Stimulated activated naive CD4-positive, alpha-beta T cell (primary cell): ENCODE measurements at regions not wholly inside any gene's neighbourhood (a gene's known extent, or its start where the extent isn't known, plus 50 kb on each side); places are given as distances from the start of the nearest gene placed in this dataset.

ENCODE experiments used
- DNase-seq, 6 experiments: peaks; one replicate each; lab custom pipeline; 2025; lab: John Stamatoyannopoulos, UW

DNA sequence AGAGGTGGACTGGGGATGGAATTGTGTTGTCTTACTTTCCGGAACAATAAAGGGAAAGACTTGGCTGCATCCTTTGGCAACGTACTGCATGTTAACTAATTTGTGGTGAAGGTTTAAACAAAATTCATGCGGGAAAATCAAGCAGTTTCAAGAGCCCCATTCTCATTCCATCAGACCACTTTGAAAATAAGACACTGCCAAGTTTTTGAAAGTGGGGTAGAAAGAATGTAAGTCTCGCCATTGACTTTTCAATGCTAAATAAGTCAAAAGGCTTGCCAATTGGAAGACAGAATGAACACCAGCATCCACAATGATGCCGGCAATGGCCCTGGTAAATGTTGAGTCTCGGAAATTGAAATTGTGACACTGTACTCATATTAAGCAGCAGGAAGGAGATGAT, 322.0 kb downstream of the RND3 start:
- no peak for DNase-seq

DNA sequence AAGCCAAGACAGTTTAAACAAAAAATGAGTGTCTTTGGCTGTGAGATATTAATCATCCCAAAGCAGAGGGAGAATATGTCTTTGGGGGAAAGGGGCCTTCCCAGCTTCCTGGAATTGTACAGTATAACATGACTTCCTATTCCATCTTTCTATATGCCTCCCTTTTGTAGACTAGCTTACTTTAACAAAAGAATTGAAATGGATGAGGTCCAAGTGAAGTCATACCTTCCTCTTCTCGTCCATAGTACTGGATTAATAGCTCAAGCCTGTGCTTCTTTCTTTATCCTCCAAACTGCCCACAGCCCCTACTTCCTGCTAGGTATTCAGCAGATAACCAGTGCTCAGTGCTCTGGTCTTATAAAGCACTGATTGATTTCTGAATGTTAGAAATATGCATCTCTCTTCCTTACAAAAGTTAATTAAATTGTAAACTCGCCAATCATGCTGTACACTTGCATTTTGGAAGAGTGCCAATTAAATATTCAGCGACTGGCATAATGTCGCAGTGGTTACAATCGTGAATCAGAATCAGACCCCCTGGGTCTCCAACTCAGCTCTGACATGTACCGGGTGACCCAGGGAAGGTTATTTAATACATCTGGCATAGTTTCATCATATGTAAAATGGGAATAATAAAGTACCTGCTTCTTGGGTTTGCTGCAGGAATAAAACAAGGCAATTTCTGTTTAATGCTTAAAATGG, 325.1 kb downstream of the RND3 start:
- DNase-seq: no peak

DNA sequence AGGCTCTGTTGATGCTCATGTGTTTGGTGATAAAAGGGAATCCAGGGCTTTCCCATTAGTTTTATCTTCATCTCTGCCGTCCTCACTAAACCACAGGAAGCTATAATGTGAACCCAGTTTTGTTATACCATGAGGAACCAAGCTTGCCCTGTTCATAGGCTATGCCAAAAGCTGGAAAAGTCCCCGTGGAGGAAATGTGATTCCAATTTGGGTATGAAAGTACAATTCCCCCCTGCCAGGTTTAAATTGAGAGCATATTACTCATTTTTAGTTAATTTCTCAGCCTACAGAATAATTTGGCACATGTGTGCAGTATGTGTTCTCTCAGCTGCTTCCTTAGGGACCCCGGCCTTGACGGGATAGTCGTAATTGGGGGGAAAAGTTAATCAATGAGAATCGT, 327.4 kb downstream of the RND3 start:
- no peak for DNase-seq

DNA sequence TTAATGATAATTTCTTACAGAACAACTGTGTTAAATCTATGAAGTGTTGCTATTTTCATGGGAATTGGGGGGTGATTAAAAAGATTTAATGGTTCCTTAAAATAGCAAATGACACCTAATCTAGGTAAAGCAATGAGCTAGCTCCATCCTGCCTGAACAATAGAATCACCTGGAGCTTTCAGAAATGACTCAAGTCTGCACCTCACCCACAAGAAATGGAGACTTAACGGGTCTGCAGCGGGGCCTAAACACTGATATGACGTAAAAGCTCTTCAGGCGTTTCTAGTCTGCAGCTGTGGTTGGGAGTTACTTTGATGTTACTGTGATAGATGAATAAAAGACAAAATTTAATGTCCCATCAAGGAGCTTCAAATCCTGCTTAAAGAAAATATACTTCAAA, 328.2 kb downstream of the RND3 start:
- DNase-seq: no peak

DNA sequence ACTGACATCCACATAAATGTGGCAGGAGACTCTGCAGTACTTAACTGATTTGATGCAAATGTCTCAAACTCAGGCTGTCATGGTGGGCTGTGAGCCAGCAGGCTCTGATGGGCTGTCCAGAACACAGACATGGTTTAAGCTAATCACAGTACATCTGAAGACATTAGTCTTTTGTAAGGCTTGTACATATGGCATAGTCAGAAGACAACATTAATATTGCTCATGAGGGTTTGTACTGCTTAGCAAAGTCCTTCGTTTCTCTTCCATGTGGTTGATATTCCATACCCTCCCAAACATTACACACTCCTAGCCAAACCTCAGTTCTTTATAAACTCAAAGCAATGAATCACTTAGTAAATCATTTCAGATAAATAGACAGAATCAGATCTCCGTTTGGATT, 330.6 kb downstream of the RND3 start:
- no peak for DNase-seq

DNA sequence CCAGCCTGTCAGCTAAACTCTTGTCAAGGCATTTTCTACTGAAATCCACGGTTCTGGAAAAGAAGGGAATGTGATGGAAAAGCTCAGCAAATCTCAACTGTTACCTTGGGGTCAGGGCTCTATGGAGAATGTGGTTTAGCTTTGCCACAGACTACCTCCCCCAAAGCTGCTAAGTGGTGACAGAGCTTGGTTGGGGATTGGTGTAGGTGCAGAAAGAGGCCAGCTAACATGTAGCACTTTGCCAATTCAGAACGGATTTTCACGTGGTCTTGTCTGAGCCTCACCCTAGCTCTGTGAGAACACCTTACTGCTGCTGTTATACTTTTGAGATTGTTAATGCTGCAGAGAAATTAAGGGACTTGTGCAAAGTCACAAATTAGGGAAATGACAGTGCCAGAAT, 331.1 kb downstream of the RND3 start:
- DNase-seq: no peak

DNA sequence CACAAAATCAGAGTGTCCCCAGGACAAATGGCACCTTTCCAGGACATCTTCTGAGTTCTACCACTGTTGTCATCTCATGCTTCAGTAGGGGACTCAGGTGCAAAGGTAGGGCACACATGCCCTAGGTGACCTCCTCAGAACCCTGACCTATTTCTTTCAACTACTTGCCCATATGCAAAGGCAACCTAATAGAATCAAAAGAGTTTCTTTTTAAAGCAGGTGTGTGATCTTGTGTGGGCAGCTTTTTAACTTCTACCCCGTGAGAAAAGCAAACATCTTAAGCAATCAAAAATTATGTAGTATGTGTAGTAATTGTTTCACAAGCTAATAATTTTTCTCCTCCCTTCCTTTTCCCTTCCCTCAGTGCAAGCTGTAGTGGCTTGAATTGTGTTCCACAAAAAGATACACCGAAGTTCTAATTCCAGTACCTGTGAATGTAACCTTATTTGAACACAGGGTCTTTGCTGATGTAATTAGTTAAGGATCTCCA, 333.1 kb downstream of the RND3 start:
- no peak for DNase-seq

DNA sequence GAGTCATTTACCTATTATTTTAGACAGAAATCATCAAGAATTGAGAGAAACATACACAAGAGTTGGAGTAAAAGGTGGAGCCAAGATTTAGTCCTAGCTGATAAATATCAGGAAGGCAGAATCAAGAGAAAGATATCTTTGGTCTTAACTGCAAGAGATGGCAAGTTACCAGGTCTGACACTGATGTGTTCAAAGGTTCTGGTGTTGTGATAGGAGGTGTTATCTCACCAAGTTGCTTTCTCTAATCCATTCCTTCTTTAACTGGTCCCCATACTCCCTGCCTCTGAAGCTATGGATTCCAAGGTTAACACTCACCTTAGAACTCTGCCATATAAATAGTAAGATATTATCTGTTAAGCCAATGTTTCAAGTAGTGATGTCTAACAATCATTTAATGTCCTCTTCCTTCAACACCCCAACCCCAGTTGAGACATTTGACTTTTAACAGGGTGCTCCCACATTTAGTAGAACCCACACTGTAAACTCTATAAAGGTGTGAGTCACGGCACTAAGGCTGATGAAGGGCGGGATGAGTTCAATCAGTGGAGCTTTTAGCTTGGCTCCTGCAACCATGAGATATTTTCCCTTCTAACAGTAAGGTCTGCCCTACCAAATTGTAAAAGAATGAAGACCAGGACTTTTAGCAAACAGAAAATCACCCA, 333.7 kb downstream of the RND3 start:
- DNase-seq: no peak

DNA sequence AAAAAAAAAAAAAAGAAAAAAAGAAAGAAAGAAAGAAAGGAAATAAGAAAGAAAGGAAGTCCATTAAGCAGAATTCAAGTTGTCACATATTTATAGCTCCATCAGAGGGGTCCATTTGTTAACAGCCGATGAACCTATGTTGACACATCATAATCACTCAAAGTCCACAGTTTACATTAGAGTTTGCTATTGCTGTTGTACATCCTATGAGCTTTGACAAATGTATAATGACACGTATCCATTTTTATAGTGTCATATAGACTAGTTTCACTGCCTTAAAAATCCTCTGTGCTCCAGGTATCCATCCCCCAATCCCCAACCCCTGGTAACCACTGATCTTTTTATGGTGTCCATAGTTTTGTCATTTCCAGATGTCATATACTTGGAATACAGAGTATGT, 335.2 kb downstream of the RND3 start:
- no peak for DNase-seq

DNA sequence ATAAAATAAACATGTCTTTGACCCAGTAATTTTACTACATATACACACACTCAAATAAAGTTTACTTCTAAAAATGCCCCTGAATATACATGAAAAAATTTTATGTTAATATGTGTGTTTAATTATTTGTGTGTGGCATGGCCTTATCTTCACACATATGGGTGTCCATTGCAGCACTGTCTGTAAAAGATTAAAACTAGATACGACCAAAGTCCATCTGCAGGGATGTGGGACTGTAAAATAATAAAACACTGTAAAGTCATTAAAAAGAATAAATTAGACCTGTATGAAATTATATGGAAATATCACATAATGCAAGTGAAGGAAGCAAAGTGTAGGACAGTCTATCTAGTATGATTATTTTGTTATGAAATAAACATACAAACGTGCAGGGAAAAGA, 337.3 kb downstream of the RND3 start:
- no peak for DNase-seq

DNA sequence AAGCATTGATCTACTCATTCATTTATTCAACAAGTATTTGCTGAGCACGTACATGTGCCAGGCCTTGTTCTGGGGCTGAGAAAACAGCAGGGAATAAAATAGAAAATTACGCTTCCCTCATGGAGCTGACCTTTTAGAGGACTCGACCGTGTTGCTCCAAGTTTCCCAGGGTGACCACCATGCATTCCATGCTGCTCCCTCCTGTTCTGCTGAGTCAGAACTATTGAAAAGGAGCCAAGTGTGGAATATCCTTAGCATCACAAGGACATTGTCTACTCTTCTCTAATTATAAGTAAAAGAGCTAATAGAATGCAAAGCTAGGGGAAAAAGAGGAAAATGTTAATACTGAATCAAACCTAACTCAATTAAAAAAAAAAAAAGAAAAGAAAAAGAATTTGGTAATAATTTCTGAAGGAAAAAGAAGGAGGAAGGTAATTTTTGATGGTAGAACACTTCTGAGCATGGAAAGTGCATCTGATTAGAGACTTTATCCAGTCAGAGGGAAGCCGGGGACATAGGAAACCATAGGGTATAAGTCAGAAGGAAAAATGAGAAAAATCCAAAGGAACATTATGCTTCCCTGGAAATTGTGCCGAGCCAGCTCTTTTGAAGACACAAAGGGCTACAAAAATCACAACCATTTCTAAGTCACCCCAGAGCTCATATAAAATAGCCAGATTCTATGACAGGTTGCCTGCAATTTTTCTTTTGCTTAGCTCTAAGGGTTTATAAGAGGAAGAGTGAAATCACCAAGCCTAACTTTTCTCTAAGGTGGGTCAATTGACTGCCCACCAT, 339.4 kb downstream of the RND3 start:
- DNase-seq: no peak

DNA sequence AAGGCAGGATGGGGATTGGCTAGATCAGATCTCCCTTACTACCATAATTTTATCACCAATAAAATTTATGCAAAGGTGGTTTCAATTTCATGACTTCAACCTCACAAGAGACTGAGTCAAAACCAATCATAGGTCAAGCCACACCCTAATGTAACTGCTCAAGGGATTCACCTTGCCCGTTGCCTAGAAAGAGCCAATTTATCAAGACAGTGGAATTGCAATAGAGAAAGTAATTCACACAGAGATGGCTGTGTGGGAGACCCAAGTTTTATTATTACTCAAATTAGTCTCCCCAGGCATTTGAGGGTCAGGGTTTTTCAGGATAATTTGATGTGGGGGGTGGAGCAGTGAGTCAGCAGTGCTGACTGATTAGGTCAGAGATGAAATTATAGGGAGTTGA, 340.6 kb downstream of the RND3 start:
- DNase-seq: no peak

DNA sequence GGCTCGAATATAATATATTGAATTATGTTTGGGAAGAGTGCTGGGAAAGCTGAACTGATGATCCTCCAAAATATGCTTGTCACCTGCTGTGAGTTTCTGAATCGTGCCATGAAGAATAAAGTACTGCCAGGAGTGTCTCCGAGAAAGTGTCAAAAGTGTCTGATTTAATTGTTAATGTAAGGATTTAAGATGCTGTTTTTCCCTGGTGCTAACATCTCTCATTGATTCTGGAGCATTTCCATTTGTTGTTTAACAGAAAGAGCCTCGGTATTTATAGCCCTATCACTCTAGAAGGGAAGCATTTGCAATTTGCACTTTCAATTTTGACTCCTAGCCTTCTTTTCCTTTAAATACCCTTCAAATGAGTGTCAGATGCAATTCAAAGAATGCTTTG, 342.2 kb downstream of the RND3 start:
- no peak for DNase-seq

DNA sequence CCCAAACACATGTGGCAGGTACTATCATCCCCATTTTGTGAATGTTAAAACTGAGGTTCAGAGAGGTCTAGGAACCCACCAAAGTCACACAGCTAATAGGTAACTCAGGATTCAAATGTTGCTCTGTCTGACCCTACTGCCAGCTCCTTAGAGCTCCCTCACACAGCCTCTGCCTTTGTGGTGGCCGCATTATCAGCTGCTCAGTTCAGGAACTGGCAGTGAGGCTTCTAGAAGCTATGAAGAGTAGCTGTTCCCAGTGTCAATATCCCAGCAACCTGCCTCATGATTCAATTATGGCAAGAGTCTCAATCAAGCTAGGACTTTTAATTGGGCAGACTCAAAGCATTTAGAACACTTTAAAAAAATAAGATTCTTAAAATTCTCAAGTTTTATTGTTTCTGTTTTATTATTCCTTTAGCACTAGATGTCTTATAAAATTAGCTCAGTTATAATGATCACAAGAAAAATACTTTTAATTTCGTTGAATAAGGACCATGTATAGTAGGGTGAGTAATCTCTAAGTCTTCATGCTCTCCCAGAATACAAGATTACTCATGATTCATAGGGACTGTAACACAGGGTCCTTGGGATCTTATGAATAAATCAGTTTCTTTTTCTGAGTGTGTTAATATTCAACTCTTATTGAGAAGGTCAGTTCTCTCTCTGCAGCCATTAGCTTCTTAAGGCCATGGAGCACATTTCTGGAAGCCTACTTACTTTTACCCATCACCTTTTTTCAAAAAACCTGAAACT, 342.7 kb downstream of the RND3 start:
- DNase-seq: no peak

DNA sequence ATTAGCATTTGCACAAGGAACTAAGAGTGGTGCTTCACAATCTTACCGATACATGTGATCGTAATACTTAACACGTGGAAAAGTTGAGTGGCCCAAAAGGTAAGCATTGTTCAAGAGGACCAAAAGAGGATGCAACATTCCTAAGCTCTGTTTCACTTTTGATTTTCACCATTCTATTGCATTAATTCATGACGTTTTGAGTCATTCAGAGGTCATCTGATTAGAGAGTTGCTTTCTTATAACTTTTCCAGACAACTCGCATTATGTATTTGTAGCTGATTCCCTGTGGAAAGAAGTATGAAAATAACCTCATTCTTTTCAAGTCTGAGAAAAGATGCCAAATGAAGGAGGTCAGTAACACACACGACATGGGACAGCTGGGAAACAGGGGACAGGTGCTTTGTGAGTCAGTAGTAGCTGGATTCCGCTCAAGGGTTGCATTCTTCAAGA, 344.4 kb downstream of the RND3 start:
- no peak for DNase-seq

DNA sequence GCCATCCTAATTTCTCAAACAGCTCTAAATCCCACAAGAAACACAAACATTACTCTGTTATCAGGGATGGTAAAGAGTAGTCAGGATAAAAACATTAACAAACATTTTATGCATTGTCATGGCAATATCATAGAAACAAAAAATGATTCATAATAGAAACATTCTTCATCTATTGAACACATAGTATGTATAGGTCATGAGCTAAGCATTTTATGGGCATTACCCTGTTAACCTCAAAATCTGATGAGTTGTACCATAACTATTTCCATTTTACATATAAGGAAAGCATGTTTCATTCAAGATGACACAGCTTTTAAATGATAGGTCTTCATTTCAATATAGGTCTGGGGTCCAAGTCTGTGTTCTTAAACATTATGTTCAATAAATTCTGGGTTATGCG, 344.9 kb downstream of the RND3 start:
- DNase-seq: no peak

DNA sequence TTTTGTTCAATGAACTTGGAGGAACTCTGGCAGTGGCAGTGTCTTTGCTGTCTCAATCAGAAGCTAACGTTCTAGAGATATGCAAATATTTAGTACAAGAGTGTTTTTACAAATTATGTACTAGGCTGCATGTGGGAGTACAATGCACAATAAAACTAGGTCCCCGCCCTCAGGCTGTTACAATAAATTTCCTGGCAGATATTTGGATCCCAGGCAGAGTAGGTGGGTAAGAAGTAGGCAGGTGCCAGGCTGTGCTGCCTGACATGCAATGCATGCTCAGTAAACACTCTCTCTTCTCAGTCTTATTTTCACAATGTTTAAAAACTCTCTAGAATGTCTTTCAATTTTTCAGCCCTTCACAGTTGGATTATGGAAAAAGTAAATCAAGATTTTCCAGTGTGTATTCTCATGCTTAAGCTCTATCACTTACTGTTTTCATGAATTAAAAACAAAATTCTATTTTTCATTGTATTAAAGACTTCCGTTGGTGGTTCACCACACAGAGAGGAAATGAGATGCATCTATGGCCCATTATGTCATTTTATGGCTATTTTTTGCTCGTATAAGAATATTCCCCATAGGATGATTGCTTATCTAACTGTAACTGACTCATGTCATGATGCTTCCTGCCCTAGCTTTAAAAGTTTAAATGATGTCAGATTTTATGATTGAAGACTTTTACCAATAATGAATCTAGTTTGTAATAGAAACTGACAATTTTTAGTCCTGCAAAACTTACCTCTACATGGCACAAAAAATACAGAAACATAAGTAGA, 346.1 kb downstream of the RND3 start:
- DNase-seq: no peak

DNA sequence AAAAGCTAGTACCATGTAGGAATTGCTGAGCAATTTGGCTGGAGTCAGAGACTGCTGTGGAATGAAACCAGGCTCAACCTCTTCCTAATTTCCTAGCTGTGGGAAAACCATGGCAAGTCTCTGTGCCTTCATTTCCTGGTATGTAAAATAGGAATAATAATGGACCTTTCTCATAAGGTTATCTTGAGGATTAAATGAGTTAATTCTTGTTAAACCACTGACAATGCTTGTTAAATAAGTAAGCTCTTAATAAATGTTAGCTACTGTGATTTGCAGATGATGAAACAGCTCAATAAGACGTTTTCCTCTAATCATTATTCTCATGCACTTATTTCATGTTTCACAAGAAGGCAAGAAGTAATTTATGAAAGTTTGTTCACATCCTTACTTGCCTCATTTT, 346.7 kb downstream of the RND3 start:
- DNase-seq: no peak

DNA sequence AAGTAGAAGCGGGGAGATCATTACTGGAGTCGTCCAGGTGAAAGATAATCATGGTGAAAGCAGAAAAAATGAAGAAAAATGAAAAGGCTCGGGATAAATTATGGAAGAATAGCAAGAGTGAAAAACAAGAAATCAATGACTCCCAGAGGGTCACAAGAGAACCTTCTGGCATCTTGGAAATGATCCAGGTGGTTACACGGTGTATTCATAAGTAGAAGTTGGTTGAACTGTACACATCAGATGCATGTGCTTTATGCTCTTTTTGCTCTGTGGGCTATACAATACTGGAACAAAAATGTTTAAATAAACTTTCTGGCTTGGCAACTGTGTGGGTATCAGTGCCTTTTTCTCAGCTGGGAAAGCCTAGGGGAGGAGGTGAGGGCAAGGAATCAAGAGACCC, 348.9 kb downstream of the RND3 start:
- DNase-seq: no peak

DNA sequence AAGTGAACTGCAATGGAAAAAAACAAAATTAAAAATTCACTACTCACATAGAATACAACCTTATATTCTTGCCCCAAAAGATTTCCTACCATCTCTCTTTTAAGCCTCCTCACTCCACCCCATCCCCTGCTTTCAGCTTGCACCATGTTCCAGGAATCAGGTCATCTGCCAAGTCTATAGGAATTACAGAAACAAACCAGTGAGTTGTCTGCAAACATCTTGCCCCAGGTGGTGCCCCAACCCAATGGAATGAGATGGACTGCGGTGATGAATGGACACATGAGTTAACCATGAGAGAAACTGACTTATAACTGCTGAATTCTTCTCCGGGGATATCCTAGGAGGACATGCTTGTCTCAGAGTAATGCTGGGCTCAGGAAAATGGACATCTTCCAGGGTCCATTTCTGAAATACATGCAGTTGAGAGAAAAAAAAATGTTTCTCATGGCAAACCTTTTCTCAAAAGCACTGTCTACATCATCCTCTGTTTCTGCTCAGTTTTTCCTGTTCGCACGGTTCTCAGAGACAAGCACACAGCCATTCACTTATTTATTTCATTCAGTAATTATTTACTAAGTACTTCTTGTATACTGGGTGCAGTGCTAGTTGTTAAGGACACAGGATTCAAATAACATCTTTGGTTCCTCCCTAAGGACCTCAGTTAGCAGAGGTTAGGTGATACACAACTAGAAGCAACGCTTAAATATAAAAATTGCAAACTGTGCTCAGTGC, 350.0 kb downstream of the RND3 start:
- no peak for DNase-seq

DNA sequence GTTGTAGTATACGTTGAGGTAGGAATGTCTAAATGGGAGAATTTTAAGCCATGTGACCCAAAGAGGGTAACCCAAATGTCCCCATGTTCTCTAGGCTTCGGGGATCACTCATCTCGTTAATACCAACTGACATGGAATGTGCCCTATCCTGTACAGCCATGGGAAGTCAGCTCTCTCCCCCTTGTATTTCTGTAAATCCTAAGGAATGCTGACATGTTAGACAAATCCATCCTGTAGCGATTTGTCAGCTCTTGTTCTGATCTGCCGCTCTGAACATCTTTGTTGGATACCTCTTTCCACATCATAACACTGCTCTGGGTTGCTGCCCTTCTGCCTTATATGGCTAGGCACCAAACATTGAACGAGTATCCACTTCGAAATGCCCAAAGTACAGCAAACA, 350.6 kb downstream of the RND3 start:
- no peak for DNase-seq
